ENCODE measurements at regions not wholly inside any gene's neighbourhood (a gene's known extent, or its start where the extent isn't known, plus 50 kb on each side); places are given as distances from the start of the nearest gene placed in this dataset.
"Not testable (repeated sequence)": the region's sequence is repeated elsewhere in the genome, so short reads cannot be mapped to it uniquely, and the experiment has no call there.

DNA sequence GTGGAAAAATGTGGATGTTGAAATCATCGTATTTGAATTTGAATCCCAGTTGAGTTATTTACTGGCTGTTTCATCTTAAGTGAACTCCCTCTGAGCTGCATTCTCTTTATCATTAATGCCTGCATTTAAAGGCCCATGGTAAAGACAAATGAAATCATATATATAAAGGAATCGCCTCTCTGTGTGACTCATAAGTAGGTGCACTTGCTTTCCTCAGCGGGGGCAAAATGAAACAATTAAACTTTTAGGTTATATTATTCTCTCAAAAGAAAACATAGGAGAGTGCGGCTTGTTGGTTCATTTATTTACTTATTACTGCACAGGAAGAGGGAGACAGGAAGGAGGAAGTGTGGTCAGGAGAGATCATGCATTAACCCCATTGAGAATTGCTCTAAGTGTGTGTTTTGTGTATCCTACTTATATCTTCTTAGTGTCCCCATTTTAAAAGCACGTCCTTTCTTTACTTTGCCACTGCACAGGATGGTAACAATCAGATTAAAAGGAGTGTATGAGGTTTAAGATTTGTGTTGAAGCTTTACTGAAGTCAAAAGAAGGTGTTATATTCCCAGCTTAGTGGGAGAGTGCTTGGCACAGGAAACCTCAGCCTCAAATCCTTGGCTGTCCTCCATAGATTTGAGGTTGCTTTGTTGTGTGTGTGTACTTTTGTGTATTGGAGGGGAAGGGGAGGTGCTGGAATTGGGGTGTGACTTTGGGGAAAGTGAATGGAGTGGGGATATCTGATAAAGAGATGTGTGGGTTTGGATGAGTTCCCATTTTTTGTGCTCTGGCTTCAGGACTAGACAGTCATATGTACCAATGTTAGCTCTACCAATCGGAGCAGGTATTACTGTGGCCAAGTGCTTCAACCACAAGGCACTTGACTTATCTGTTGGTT is 595.8 kb upstream of the NR2F2 start:
- DNase-seq: no peak

DNA sequence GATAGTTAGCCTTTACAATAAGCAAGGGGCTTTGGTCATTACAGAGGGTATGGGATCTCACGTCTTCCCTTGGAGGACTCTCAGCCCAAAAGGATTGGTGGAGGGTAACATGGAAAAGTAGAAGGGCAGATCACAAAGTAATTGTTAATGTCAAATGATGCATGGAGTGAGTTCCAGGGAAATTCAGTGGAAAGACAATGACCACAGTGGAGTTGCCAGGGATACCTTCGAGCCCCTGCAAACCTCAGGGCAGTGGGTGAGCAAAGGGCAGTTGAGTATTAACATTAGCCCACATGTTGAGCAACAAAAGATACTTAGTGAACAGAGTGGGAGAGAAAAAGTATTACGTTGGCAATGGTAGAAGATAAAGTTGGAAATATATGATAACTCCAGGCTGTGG is 593.4 kb upstream of the NR2F2 start:
- no peak for DNase-seq

DNA sequence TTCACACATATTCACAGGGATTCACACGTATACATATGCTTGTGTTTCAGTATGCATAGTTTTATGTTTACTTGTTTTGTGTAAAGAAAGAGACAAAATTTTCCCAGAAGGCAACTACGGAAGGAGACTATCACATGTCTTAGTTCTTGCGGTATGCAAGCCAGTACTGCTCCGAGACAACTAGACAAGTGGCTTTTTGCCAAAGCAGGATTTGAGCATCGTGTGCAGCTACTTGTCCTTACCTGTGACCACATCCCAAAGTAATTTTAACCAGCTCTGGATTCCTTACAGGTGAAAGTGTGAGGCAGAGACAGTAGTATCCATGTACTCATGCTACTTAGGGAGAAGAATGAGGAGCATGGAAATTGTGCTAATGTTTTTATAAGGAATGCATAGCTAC is 591.4 kb upstream of the NR2F2 start:
- no peak for DNase-seq

DNA sequence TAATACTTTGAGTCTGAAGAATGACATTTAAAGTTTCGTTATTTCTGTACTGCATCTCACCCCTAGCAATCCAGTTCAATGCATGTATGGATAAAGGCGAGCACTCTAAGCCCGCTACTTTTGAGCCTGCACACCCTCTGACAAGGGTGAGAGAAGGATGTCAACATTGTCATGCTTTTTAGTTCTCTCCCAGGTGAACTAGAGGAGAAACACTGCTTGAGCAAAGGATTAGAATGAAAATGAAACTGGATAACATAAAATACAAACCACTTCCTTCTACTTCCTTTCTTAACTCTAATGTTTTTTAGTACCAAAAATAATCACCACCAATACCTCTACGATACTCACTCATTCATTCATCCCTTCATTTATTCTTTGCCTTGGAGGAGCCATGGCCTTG is 588.7 kb upstream of the NR2F2 start:
- no peak for DNase-seq

DNA sequence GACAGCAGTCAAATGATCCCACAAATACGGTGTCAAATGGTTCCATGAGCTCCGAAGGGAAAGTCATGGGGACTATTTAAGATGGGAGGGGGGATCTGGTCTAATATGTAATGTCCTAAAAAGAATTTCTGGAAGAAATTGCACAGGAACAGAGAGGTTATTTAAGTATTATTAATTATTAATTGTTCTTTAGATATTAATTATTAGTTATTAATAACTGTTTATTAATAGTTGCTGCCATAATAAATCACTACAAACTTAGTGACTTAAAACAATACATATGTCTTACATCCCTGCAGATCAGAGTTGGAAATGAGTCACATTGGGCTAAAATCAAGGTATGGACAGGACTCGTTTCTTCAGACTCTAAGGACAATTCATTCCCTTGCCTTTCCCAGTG is 588.2 kb upstream of the NR2F2 start:
- no peak for DNase-seq

DNA sequence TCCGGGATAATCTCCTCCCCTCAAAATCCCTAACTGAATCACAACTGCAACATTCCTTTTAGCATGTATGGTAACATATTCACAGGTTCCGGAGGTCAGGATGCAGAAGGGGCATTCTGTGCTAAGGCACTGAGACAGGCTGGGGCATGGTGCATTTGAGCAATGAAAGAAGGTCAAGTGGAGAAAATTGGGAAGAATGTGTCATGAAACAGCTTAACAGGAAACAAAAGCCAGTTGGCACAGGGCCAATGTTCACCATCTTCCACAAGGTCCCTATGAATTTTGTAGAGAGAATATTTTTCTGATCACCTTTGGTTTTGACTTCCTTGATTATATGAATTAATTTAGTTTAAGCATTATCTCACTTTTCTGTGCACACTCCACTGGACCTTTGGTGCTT is 587.7 kb upstream of the NR2F2 start:
- DNase-seq: no peak

DNA sequence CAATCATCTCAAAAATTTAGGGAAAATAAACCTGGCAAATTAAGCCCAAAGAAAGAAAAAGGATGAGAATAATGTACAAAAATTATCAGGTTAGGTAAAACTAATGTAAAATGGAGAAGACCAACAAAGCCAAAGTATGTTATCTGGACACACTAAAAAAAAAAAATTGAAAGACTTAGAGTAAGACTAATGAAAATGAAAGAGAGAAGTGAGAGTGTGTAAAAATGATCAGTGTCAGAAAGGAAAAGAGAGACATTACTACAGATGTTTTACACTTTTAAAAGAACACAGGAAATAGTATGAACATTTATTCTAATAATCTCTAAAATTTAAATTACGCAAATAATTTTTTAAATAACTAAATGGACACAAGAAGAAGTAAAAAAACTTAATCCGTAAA is 573.3 kb upstream of the NR2F2 start:
- no peak for DNase-seq

DNA sequence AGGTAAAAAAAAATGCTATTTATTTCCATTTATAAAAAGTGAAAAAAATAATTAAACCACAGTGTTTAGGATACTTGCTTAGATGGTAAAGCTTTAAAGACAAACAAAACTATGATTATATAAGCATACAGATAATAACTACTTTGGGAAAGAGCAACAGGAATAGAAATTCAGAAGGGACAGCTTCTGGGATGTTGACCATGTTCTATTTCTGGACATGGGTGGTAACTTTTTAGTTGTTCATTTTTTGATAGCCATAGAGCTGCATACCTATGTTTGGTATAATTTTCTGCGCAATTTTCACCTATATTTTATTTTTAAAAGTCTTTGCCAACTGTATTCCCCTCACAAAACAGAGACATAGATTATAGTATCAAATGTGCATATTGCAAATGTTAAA is 572.0 kb upstream of the NR2F2 start:
- DNase-seq: no peak

DNA sequence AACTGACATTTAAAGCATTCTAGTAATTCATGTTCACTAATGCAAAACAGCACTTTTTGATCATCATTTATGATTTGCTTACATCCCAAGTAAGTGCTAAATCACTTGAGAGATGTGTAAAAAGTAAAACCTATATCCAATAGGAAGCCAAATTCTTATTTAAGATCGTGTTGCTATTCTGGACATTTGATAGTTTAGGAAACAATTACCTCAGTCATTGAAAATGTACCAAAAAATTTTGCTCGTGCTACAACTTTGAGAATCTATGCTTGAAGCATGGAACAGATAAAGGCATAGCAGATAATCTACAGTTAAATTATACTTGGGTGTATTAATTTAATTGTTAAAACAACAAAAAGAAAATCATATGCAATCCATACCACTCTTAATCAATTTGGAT is 571.6 kb upstream of the NR2F2 start:
- DNase-seq: no peak

DNA sequence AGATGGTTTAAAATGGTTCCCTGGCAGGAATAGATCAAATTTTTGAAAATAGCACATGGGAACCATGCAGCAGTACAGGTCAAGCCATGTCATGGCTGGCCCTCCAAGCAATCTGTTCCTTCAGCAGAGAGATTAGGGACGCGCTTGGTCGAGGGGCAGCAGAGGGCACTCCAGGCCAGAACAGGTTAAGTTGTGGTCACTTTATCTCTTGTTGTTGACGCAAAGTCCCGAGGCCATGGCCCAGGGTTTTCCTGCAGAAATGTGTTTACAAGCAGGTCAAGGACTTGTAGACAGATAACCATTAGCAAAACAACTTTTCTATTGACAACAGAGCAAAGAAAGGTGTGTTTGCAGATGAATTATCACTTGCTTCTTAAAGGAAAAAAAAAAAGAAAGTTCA is 570.0 kb upstream of the NR2F2 start:
- peak; percentile 87 for DNase-seq

DNA sequence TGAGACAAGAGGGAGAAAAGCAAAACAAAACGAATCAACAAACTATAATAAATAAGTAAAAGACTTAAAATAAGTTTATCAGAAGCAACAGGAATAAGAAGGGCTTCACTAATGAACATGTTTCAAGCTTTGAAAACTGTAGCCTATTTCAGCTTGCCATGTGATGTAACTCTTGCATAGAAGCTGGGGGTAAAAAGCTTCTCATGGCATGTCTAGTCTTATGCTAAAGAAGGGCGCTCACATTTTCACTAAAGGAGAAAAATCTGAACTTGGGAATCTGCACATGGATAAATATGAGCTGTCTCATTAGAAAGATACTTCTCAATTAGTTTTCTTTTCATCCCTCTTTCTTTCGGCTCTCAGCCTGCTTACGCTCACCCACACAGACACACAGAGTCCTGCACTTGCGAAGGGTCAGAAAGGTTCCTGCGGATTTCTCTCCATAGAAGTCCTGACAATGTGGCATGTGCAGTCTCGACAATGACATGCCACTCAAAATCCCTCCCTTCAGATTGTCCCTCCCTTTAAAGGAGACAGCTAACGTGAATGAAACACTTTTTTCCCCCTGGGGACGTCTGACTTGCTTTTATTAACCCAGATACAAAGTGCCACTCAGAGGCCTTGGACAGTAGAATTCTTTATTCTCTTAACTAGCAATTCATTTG is 568.9 kb upstream of the NR2F2 start:
- DNase-seq: no peak

DNA sequence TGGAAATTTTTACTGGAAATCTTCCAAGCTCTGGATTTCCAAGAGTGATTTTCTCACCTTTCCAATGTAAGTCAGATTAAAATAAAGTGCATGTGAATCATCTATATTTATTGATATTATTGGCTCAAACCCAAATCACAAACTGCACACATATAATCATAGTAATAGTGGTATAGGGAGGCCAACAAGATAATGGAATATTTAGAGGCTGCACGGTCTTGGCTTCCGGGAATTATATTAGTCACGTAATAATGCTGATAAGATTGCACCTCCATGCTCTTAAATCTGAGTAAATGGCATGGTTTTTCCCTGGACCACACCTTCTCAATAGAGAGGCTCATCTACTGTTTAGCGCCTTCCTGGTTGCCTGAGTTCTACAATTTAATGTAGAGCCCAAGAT is 567.1 kb upstream of the NR2F2 start:
- DNase-seq: no peak

DNA sequence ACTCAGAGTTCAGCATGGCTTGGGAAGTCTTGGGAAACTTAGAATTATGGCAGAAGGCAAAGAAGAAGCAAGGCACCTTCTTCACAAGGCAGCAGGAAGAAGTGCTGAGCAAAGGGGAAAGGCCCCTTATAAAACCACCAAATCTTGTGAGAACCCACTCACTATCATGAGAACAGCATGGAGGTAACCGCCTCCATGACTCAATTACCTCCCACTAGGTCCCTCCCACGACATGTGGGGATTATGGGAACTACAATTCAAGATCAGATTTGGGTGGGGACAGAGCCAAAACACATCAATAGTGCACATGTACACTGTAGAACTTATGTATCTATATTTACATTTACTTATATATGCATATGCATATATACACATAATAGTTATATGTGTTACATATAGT is 565.3 kb upstream of the NR2F2 start:
- DNase-seq: no peak

DNA sequence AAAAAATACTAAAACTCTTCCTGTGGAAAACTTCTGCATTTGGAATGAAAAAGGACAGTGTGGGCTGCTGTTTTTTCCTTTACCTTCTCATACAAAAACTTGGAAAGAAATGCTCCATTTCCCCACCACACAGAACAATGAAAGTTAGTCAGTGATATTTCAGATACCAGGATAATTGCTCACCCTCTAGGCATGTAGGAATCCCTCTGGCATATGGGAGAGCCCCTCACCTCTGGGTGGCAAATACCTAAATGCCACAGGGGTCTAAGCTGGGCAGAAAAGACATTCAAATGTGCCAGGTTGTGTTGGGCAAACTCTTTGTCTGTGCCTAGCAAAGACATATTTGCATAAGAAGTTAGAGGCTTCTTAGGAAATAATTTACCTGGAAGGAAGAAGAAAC is 560.3 kb upstream of the NR2F2 start:
- no peak for DNase-seq

DNA sequence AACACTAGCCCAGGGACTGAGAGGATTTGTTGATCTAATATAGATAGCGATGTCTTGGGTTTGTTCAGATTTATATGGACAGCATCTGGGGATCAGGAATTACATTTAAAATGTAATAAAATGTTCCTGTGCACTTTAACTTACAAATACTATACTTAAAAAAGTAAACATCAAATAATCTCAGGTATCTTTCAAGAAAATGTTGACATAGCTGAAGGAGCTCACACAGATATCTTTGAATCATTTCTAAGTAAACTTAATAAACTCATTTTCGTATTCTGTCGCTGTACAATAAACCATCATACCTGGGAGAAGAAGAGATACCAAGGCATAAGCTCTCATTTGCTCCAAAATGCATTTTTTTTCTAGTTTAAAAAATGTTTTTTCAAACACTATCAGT is 557.5 kb upstream of the NR2F2 start:
- no peak for DNase-seq

DNA sequence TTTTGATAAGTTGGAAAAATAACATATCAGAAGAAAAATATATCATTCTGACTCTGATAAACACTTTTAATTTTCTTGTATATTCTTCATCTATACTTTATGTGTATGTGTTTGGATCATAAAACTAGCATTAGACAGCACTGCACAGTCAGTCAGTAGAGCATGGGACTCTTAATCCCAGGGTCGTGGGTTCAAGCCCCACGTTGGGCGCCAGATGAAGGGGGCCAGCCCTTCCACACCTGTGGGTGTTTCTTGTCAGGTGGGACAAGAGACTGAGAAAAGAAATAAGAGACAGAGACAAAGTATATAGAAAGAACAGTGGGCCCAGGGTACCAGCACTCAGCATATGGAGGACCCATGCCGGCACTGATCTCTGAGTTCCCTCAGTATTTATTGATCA is 546.0 kb upstream of the NR2F2 start:
- DNase-seq: no peak

DNA sequence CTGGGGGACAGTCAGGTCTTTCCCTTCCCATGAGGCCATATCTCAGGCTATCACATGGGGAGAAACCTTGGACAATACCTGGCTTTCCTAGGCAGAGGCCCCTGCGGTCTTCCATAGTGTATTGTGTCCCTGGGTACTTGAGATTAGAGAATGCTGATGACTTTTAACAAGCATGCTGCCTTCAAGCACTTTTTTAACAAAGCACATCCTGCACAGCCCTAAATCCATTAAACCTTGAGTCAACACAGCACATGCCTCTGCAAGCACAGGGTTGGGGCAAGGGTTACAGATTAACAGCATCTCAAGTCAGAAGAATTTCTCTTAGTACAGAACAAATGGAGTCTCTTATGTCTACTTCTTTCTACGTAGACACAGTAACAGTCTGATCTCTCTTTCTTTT is 545.2 kb upstream of the NR2F2 start:
- DNase-seq: not testable (repeated sequence)

DNA sequence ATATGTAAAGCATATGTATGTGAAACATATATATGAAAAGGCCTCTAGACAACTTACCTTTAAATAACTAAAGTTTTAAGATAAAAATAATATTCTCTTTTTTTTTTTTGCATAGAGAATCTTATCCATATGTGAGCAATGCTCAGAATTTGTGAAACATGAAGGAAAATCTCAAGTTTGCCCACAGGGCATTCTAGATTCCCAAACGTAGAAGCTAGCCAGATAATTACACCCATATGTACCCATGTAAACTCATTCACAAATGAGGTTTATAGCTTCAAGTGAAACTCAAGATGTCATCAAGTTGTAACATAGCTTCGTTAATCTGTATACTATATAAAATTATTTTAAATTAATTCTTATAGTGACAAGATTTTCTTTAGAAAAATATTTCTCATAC is 537.3 kb upstream of the NR2F2 start:
- no peak for DNase-seq

DNA sequence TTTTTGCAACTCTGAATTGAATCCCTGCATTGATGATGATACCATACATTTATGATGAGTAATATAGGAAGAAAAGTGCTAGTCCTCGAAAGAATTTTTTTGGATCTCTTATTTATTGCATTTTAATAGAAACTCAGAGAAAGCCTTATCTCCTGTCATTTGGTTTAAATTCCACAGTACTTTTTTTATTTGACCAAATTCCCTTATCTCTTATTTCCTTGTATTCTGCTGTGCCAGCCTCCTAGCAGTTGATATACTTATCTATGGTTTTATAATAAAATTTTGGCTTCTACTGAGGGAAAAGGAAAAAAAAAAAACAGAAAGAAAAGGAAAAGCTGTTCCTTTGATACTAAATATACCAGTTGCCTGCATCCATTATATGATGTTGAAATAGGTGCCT is 535.1 kb upstream of the NR2F2 start:
- no peak for DNase-seq

DNA sequence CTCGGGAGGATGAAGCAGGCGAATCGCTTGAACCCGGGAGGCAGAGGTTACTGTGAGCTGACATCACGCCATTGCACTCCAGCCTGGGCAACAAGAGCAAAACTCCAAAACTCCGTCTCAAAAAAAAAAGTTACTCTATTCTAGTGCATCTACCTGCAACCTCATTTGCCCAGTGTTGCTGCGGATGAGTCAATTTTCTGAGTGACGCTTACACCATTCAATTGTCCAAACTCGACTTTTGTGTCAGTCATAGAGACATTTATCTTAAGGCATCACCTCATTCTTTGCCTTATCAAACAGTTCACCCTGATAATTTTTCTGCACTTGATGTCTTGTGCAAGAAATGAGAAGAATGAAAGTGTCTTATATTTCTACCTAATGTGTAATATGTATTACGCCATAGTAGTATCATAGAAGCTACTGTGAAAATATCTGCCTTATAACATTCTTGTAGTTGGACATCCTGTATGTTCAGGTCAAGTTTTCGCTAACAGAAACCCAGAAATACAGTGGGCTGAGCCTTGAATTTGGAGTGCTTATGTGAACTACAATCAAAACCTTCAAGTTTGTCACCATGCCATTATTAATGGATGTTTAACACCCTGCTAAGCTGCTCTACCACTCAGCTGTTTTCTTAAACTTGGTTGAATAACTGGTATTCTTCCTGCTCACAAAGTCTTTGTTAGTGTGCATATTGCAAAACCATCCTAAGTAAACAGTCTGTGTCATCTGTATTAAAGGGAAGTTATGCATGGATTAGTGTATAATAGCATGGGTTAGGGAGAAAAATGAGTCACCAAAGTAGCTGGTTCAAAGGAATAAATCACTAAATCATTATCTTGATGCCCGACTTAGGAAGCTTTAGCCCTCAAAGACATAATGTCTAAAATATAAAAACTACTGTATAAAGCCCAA is 531.0 kb upstream of the NR2F2 start:
- DNase-seq: no peak

DNA sequence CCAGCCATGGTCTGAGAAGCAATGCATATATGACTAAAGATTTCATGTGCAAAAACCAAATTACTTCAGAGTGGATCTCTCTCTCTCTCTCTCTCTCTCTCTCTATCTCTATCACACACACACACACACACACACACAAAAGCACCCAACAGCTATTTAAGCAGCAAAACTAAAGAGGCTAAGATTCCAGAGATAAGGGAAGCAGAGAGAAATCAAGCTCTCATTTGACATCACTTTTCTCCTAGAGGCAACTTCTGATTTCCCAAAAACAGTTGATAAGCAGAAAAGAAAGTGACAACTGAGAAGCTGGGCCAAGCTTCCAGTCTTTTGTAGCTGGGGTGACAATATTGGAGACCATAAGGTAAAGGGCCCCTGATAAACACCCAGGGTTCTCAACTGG is 526.0 kb upstream of the NR2F2 start:
- no peak for DNase-seq

DNA sequence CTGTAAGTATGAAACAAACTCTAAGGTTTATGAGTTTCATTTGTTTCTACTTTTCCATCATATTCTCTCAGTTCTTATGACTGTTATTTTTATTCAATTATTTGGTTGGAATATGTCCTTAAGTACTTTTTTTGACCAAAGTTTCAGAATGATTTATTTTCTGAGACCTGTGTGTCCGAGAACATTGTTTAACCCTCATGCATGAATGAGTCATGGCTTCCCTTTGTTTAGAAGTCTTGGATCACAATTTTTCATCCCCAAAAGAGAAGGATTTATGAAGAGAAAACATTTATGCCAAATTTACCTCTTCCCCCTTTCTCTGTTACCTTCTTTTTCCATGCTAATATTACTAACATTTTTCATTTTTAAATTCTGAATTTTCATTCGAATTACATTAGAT is 518.0 kb upstream of the NR2F2 start:
- DNase-seq: no peak

DNA sequence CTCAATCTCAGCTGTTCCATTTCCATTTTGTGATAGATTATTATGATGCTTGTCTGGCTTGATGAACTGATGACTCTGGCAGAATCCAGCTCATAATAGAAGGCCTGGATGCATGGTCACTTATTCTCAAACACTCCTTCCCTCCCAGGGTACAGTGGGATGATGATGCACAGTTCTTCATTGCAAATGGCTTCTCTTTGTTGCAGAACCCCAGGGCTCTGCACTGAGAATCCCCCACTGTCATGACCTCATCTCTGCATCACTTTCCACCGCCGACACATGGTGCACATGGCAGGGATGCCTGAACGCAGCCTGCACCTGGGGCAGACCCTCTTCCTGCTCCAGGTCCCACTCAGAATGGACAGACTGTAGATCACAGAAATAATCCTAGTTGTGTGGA is 515.6 kb upstream of the NR2F2 start:
- no peak for DNase-seq

DNA sequence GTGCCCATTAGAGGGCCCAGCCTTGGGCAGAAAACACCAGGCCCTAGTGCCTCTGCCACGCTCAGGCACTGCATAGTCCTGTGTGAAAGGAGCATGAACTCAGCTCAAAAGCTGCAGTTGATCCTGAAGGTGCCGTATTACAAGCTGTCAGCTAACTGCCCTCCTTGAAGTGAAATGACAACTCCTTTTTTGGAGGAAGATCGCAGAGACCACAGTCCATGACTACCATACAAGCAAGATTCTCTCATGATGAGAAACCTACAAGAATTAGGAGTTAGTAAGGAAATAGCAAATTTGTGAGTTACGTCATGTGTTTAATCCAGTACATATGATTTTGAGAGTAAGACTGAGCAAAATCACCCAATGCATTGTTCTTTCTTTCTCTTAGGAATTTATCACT is 513.9 kb upstream of the NR2F2 start:
- DNase-seq: no peak
